ENCODE measurements at regions not wholly inside any gene's neighbourhood (a gene's known extent, or its start where the extent isn't known, plus 50 kb on each side); places are given as distances from the start of the nearest gene placed in this dataset.
"Not testable (repeated sequence)": the region's sequence is repeated elsewhere in the genome, so short reads cannot be mapped to it uniquely, and the experiment has no call there.

GRCh38 chr20:53888510-53888909 is 181.9 kb downstream of the BCAS1 start:
- no peaks in the 10 kb centered on the region for H3K9me3 ChIP-seq
- no peak overlapping the region for H3K27ac ChIP-seq
- ATAC-seq (no peak), DNase-seq (no peak)
- no peaks in the 10 kb centered on the region for H3K36me3 ChIP-seq
- intact Hi-C loops (cut with DNase I; ENCODE audit: low total_unique reads), result no loop called here
- no peaks in the 10 kb centered on the region for H3K27me3 ChIP-seq
- H3K4me1 ChIP-seq, result no peaks in the 10 kb centered on the region
- in situ Hi-C loops (cut with MboI; ENCODE audit: low sequenced_read_pairs in 4 of 4), result no loop called here
- no peak overlapping the region for H3K4me3 ChIP-seq
- TF ChIP-seq CTCF (IDR thresholded peaks at IDR 0.05 in 4 of 5, conservative IDR thresholded peaks at IDR 0.05 in 1 of 5) (no peak), POLR2A (IDR thresholded peaks at IDR 0.05) (no peak)

- Histone ChIP-seq H3K4me3 (no peak overlapping the region), H3K27me3 (no peaks in the 10 kb centered on the region), H3K4me1 (no peaks in the 10 kb centered on the region), H3K27ac (no peak overlapping the region), H3K9me3 (no peaks in the 10 kb centered on the region), H3K36me3 (no peaks in the 10 kb centered on the region)
- DNase-seq (no peak), ATAC-seq (no peak)
- TF ChIP-seq CTCF (IDR thresholded peaks at IDR 0.05 in 4 of 5, conservative IDR thresholded peaks at IDR 0.05 in 1 of 5) (no peak), POLR2A (IDR thresholded peaks at IDR 0.05) (no peak)
- intact Hi-C loops (cut with DNase I; ENCODE audit: low total_unique reads), result no loop called here
- in situ Hi-C loops (cut with MboI; ENCODE audit: low sequenced_read_pairs in 4 of 4), result no loop called here
Measured at GRCh38 chr20:53887973-53888372, 182.4 kb downstream of the BCAS1 start.

GRCh38 chr20:53884859-53885541 is 185.4 kb downstream of the BCAS1 start:
- in situ Hi-C loops (cut with MboI; ENCODE audit: low sequenced_read_pairs in 4 of 4), result no loop called here
- H3K4me1 ChIP-seq, result no peaks in the 10 kb centered on the region
- ATAC-seq (no peak), DNase-seq (no peak)
- H3K27me3 ChIP-seq, result no peaks in the 10 kb centered on the region
- intact Hi-C loops (cut with DNase I; ENCODE audit: low total_unique reads), result no loop called here
- no peak overlapping the region for H3K4me3 ChIP-seq
- no peaks in the 10 kb centered on the region for H3K9me3 ChIP-seq
- TF ChIP-seq CTCF (IDR thresholded peaks at IDR 0.05 in 4 of 5, conservative IDR thresholded peaks at IDR 0.05 in 1 of 5) (no peak), POLR2A (IDR thresholded peaks at IDR 0.05) (no peak)
- no peaks in the 10 kb centered on the region for H3K36me3 ChIP-seq
- no peak overlapping the region for H3K27ac ChIP-seq

- intact Hi-C loops (cut with DNase I; ENCODE audit: low total_unique reads) (no loop called here), in situ Hi-C loops (cut with MboI; ENCODE audit: low sequenced_read_pairs in 4 of 4) (no loop called here)
- Histone ChIP-seq H3K4me3 (no peak overlapping the region), H3K27me3 (no peaks in the 10 kb centered on the region), H3K9me3 (no peaks in the 10 kb centered on the region), H3K4me1 (no peaks in the 10 kb centered on the region), H3K36me3 (no peaks in the 10 kb centered on the region), H3K27ac (no peak overlapping the region)
- ATAC-seq (no peak), DNase-seq (no peak)
- no peak for TF ChIP-seq POLR2A (IDR thresholded peaks at IDR 0.05)
- TF ChIP-seq CTCF (IDR thresholded peaks at IDR 0.05 in 4 of 5, conservative IDR thresholded peaks at IDR 0.05 in 1 of 5), result no peak
Measured at GRCh38 chr20:53883098-53883911, 187.1 kb downstream of the BCAS1 start.

GRCh38 chr20:53882438-53882986 is 187.9 kb downstream of the BCAS1 start:
- H3K27me3 ChIP-seq; intact Hi-C loops (cut with DNase I; ENCODE audit: low total_unique reads); H3K4me3 ChIP-seq; H3K9me3 ChIP-seq; H3K4me1 ChIP-seq; ATAC-seq; in situ Hi-C loops (cut with MboI; ENCODE audit: low sequenced_read_pairs in 4 of 4); H3K27ac ChIP-seq; DNase-seq; H3K36me3 ChIP-seq: not testable (repeated sequence)

Data from gastrocnemius medialis (tissue), 4 donors.